ENCODE measurements at regions not wholly inside any gene's neighbourhood (a gene's known extent, or its start where the extent isn't known, plus 50 kb on each side); places are given as distances from the start of the nearest gene placed in this dataset.
"Not testable (repeated sequence)": the region's sequence is repeated elsewhere in the genome, so short reads cannot be mapped to it uniquely, and the experiment has no call there.

- TF ChIP-seq CTCF (IDR thresholded peaks at IDR 0.05; ENCODE audit: low read depth, low read length), result no peak
- no peak for DNase-seq (ENCODE audit: extremely low read depth, low read depth)
These were observed 1241.1 kb downstream of the UQCRFS1 start for GRCh38 chr19:27971869-27972268.

GRCh38 chr19:27971071-27971470 lies 1241.9 kb downstream of the UQCRFS1 start:
- no peak for DNase-seq (ENCODE audit: extremely low read depth, low read depth)
- no peak for TF ChIP-seq CTCF (IDR thresholded peaks at IDR 0.05; ENCODE audit: low read depth, low read length)

GRCh38 chr19:27966390-27966816 lies 1246.5 kb downstream of the UQCRFS1 start:
- no peak for DNase-seq (ENCODE audit: extremely low read depth, low read depth)
- TF ChIP-seq CTCF (IDR thresholded peaks at IDR 0.05; ENCODE audit: low read depth, low read length), result peak; percentile 74

GRCh38 chr19:27964185-27964584 lies 1248.8 kb downstream of the UQCRFS1 start:
- no peak for DNase-seq (ENCODE audit: extremely low read depth, low read depth)
- no peak for TF ChIP-seq CTCF (IDR thresholded peaks at IDR 0.05; ENCODE audit: low read depth, low read length)

GRCh38 chr19:27962264-27962663 lies 1250.7 kb downstream of the UQCRFS1 start:
- TF ChIP-seq CTCF (IDR thresholded peaks at IDR 0.05; ENCODE audit: low read depth, low read length), result no peak
- DNase-seq (ENCODE audit: extremely low read depth, low read depth), result no peak

GRCh38 chr19:27955485-27956480 lies 1257.2 kb downstream of the UQCRFS1 start:
- DNase-seq (ENCODE audit: extremely low read depth, low read depth), result no peak
- no peak for TF ChIP-seq CTCF (IDR thresholded peaks at IDR 0.05; ENCODE audit: low read depth, low read length)

- DNase-seq (ENCODE audit: extremely low read depth, low read depth), result not testable (repeated sequence)
These were observed 1270.3 kb downstream of the UQCRFS1 start for GRCh38 chr19:27942607-27943006.

Measured in AG09319 (cell line).